ENCODE measurements at regions not wholly inside any gene's neighbourhood (a gene's known extent, or its start where the extent isn't known, plus 50 kb on each side); places are given as distances from the start of the nearest gene placed in this dataset.

DNA sequence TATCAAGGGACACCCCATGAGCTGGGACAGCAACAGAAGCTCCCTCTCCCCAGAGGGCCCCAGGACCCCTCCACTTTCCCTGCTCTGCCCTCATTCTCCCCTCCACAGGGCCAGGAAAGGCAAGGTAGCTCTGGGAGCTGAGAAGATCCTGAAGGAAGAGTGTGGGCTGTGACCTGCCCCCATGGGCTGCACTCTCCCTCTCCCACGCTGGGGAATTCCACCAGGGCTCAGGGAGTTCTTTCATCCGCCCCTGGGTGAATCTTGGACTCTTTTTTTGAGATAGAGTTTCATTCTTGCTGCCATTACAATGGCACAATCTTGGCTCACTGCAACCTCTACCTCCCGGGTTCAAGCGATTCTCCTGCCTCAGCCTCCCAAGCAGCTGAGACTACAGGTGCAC lies 73.8 kb downstream of the C9orf50 start:
- no peak for TF ChIP-seq POLR2AphosphoS5 (IDR thresholded peaks at IDR 0.05)
- TF ChIP-seq, protein P1, sequence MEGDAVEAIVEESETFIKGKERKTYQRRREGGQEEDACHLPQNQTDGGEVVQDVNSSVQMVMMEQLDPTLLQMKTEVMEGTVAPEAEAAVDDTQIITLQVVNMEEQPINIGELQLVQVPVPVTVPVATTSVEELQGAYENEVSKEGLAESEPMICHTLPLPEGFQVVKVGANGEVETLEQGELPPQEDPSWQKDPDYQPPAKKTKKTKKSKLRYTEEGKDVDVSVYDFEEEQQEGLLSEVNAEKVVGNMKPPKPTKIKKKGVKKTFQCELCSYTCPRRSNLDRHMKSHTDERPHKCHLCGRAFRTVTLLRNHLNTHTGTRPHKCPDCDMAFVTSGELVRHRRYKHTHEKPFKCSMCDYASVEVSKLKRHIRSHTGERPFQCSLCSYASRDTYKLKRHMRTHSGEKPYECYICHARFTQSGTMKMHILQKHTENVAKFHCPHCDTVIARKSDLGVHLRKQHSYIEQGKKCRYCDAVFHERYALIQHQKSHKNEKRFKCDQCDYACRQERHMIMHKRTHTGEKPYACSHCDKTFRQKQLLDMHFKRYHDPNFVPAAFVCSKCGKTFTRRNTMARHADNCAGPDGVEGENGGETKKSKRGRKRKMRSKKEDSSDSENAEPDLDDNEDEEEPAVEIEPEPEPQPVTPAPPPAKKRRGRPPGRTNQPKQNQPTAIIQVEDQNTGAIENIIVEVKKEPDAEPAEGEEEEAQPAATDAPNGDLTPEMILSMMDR (IDR thresholded peaks at IDR 0.05) = no peak
